GM12878 (cell line): ENCODE measurements at regions not wholly inside any gene's neighbourhood (a gene's known extent, or its start where the extent isn't known, plus 50 kb on each side); places are given as distances from the start of the nearest gene placed in this dataset.

Experiments
- GABPA ChIP-seq: IDR thresholded peaks from 2 replicates; pipeline ENCODE4 v1.6.1; 2014; ENCODE audit warnings: antibody characterized with exemption, low read depth, mild to moderate bottlenecking, inconsistent platforms
- IKZF1 ChIP-seq: fragments of 450-650 bp; conservative IDR thresholded peaks from 2 replicates; pipeline ENCODE4 v1.6.1; 2017; ENCODE audit warnings: antibody characterized with exemption, mild to moderate bottlenecking
- IKZF2 ChIP-seq, 2 experiments: fragments of 450-650 bp; IDR thresholded peaks; 2 replicates each; pipeline ENCODE4 v1.6.1; 2017; ENCODE audit warnings: mild to moderate bottlenecking in 2 of 2, moderate library complexity in 2 of 2
- JUNB ChIP-seq: IDR thresholded peaks from 2 replicates; pipeline ENCODE4 v1.6.1; 2016; ENCODE audit warnings: antibody characterized with exemption, mild to moderate bottlenecking
- MEF2A ChIP-seq: IDR thresholded peaks from 2 replicates; pipeline ENCODE4 v1.6.1; 2011; ENCODE audit warnings: low read depth, mild to moderate bottlenecking, low read length, moderate library complexity; ENCODE audit not compliant: insufficient read depth
- SMAD5 ChIP-seq: IDR thresholded peaks from 2 replicates; pipeline ENCODE4 v1.6.1; 2016; ENCODE audit warnings: antibody characterized with exemption, low read depth
- TF ChIP-seq, protein P1 (sequence below): IDR thresholded peaks from 2 replicates; pipeline ENCODE4 v1.6.1; 2012; ENCODE audit warnings: improper control_type of control experiment, low read depth, low read length; ENCODE audit not compliant: insufficient replicate concordance
- TF ChIP-seq, protein P2 (sequence below): fragments of 450-650 bp; IDR thresholded peaks from 2 replicates; pipeline ENCODE4 v1.6.1; 2017; ENCODE audit warnings: mild to moderate bottlenecking, low read depth, inconsistent platforms; ENCODE audit not compliant: poor library complexity, severe bottlenecking

GRCh38 chr2:12127638-12128037, 381.2 kb downstream of the LPIN1 start (continued):
- TF ChIP-seq, protein P1, sequence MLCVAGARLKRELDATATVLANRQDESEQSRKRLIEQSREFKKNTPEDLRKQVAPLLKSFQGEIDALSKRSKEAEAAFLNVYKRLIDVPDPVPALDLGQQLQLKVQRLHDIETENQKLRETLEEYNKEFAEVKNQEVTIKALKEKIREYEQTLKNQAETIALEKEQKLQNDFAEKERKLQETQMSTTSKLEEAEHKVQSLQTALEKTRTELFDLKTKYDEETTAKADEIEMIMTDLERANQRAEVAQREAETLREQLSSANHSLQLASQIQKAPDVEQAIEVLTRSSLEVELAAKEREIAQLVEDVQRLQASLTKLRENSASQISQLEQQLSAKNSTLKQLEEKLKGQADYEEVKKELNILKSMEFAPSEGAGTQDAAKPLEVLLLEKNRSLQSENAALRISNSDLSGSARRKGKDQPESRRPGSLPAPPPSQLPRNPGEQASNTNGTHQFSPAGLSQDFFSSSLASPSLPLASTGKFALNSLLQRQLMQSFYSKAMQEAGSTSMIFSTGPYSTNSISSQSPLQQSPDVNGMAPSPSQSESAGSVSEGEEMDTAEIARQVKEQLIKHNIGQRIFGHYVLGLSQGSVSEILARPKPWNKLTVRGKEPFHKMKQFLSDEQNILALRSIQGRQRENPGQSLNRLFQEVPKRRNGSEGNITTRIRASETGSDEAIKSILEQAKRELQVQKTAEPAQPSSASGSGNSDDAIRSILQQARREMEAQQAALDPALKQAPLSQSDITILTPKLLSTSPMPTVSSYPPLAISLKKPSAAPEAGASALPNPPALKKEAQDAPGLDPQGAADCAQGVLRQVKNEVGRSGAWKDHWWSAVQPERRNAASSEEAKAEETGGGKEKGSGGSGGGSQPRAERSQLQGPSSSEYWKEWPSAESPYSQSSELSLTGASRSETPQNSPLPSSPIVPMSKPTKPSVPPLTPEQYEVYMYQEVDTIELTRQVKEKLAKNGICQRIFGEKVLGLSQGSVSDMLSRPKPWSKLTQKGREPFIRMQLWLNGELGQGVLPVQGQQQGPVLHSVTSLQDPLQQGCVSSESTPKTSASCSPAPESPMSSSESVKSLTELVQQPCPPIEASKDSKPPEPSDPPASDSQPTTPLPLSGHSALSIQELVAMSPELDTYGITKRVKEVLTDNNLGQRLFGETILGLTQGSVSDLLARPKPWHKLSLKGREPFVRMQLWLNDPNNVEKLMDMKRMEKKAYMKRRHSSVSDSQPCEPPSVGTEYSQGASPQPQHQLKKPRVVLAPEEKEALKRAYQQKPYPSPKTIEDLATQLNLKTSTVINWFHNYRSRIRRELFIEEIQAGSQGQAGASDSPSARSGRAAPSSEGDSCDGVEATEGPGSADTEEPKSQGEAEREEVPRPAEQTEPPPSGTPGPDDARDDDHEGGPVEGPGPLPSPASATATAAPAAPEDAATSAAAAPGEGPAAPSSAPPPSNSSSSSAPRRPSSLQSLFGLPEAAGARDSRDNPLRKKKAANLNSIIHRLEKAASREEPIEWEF: no peak
- TF ChIP-seq, protein P2, sequence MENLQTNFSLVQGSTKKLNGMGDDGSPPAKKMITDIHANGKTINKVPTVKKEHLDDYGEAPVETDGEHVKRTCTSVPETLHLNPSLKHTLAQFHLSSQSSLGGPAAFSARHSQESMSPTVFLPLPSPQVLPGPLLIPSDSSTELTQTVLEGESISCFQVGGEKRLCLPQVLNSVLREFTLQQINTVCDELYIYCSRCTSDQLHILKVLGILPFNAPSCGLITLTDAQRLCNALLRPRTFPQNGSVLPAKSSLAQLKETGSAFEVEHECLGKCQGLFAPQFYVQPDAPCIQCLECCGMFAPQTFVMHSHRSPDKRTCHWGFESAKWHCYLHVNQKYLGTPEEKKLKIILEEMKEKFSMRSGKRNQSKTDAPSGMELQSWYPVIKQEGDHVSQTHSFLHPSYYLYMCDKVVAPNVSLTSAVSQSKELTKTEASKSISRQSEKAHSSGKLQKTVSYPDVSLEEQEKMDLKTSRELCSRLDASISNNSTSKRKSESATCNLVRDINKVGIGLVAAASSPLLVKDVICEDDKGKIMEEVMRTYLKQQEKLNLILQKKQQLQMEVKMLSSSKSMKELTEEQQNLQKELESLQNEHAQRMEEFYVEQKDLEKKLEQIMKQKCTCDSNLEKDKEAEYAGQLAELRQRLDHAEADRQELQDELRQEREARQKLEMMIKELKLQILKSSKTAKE: no peak
- TF ChIP-seq MEF2A: no peak
- no peak for TF ChIP-seq SMAD5
- no peak for TF ChIP-seq IKZF2 (IDR thresholded peaks at IDR 0.05)
- no peak for TF ChIP-seq JUNB
- TF ChIP-seq IKZF1: no peak
- no peak for TF ChIP-seq GABPA
